ENCODE measurements at regions not wholly inside any gene's neighbourhood (a gene's known extent, or its start where the extent isn't known, plus 50 kb on each side); places are given as distances from the start of the nearest gene placed in this dataset.

DNA sequence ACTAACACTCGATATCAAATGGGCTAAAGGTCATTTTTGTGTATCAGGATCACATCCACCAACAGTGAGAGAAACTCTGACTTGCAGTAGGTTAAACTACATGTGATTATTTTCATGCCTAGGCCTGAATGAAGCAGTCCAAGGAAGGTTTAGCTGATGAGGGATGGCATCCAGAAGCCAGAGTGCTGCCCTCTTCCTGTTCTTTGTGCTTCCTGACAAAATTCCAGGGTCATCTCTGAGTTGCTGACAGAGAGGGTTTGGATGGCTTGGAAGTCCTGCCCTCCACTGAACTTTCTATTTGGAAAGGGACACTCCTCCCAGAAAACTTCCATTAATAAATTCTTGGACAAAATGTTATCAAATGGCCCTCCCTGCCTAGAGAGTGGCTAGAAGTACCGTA, 728.3 kb upstream of the SLC10A2 start:
- DNase-seq (ENCODE audit: low read depth): no peak

DNA sequence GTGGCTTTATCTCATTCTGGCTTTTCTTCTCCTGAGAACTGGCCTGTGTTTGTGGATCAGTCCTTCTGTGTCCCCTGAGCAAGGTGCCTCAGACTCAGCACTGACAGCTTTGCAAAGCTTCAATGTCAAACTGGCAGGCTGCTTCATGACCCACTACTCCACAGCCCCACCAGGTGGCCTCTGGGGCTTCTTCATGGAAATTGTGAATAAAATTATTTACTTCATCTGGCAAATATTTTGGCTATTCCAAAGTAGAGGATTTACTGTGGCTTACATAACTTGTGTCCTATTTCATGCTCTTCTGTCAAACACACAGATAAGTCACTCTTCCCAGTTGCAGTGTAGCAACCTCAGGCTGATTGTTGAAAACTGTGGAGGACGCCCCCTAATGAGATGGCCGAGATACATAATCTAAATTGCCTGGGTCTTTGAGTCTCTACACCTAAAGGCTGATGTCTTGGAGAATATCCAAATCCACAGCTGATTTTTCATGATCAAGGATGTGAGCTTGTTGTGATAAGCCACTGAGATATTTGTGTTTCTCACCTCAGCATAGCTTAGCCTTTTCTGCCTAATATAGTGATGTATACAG, 721.9 kb upstream of the SLC10A2 start:
- DNase-seq (ENCODE audit: low read depth): no peak

DNA sequence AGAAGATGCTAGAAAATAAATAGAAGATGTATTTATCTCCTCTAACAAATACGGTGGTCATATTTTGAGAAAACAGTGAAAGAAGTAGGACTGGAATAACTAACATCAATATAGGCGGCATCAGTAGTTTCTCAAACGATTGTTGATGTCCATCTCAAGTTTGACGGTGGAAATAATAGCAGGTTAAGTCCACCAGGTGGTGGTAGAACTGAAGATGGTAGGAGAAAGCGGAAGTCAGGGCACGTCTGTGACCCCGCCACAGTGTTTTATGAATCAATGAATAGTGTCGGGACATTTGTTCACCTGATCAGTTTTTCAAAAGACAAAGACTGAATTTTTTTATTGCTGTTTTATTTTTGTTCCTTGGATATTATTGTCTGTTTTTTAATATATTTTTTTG, 706.4 kb upstream of the SLC10A2 start:
- peak; percentile 5 for DNase-seq (ENCODE audit: low read depth)

DNA sequence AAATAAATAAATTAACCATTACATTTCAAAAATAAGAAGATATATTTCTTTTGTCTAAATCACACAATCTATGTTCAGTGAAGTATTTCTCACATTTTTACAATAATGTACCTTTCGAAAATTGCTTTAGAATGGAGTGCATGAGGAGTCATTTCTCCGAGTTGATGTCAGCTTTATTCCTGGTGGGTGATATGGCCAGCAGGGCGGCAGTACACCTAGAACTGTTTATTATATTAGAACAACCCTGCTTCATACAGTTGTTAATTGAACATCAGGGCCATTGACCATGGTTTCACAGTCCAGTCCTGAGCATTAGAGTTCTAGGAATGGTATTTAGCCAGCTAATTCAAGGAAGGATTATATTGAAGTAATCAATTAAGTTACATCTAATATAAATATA, 696.3 kb upstream of the SLC10A2 start:
- DNase-seq (ENCODE audit: low read depth): no peak

DNA sequence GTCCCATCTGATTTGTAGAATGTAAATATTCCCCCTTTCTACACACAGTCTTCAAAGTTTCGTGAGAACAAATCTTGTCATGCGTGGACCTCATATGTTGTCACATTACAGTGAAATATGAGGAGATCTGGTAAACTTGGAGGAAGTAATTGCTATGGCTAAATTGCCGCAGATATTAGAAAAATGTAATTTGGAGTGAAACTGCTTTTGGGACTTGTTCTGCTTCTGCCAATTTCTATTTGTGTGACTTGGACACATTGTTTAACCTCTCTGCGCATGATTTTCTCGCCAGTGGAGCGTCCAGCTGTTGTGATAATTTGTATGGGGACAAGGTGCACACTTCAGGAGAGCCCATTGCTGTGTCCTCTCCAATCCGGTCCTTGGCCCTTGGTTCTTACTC, 693.1 kb upstream of the SLC10A2 start:
- no peak for DNase-seq (ENCODE audit: low read depth)

DNA sequence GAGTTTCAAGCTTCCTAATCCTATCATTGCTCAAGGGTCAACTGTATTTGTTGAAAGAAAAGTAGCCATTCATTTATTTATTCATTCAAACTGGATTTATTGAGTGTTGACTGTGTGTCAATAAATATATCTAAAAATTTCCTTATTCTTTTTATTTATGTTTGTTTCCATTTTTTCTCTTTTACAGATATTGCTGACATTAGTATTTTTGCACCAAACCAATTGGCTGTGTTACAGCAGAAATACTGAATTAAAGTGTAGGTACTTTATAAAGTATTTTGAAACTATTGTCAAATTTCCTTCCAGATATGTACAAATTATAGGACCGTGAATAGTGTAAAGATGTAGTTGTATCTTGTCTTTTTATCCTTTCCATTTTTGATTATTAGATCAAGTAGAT, 692.0 kb upstream of the SLC10A2 start:
- no peak for DNase-seq (ENCODE audit: low read depth)

DNA sequence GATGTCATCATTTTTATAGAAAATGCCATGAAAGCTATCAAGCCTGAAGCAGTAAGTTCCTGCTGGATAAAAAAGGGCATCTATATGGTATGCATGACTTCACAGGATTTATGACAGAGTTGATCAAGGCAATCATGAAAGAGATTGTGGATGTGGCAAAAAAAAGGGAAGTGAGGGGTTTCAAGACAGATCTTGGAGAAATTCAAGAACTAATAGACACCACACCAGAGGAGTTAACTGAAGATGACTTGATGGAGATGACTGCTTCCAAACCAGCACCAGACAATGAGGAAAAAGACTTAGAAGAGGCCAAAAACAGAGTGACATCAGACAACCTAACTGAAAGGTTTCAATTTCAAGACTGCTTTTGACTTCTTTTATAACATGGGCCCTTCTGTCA, 691.1 kb upstream of the SLC10A2 start:
- DNase-seq (ENCODE audit: low read depth): no peak

DNA sequence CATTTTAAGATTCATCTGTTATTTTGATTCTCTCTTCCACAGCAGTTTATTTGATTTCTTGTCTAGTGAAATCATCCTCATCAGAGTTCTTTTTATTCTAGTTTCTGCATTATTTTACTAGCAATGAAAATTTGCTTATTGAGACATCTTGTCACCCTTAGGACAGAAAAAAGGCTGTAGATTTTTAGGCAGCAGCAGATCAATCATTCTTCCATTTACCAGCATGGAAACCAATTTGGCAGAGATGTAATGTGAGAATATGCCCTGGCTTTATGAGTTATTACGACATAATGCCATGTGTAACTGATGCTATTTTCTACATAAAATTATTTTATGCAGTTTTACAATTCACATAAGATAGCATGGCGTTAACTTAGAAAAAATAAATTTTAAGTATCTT, 688.6 kb upstream of the SLC10A2 start:
- no peak for DNase-seq (ENCODE audit: low read depth)

DNA sequence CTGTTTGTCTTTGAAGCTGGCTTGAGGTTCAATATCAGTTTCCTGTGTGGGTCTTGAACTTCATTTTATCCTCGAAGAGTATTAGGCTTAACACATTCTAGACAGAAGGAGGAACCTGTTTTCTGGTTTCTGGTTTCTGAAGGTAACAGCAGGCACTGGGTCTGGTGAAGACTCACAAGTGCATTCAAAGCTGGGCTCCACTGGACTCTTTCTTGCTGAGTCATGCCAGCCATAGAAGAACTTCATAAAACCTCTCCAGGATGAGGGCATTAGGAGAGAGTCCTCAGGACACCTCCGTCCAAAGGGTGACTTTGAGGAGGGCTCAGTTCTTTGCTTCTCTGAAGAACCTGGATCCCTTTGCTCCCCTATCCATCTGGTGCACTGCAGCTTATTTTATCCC, 668.6 kb upstream of the SLC10A2 start:
- no peak for DNase-seq (ENCODE audit: low read depth)

DNA sequence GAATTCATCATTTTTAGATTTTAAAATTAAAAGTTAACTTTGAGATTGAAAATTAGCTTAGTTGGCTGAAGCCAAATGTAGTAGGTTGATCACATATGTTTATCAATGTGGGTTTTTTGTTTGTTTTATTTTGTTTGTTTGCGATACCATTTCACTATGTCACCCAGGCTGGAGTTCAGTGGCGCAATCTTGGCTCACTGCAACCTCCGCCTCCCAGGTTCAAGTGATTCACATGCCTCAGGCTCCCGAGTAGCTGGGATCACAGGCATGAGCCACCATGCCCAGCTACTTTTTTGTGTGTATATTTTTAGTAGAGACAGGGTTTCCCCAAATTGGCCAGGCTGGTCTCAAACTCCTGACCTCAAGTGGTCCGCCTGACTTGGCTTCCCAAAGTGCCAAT, 665.7 kb upstream of the SLC10A2 start:
- peak; percentile 1 for DNase-seq (ENCODE audit: low read depth)

DNA sequence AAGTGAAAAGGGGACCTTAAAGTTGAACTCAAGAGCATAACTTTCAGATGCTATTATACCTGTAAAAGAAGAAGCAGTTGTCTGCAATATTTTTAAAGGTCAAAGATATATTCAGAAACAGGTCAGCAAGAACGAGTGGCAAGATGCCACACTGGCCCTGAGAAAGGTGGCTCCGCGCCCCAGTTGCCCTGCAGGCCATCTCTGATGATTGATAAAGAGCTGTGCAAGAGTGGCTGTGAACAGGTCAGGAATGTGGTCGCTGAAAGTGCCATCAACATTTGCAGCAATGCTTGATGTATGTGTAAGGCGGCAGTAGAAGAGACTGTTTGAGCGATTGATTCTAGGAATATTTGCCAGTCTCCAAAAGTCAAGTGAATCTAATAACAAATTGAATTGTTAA, 664.2 kb upstream of the SLC10A2 start:
- no peak for DNase-seq (ENCODE audit: low read depth)

DNA sequence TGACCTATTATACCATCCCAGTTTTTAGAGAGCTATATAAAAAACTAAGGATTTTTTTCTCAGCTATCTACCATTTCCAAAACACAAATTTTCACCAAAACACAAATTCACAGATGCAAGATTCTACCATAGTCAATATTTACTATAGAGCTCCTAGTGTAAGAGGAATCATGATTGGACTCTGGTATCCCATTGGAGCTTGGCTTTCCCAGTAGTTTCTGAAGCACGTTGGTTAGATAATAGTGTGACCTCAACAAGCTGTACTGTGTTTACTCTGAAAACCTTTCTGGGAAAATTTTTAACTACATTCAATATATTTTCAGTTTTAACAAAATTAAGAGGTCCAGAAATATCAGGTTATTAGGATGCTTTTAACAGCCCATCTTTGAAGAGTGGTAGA, 660.6 kb upstream of the SLC10A2 start:
- no peak for DNase-seq (ENCODE audit: low read depth)

DNA sequence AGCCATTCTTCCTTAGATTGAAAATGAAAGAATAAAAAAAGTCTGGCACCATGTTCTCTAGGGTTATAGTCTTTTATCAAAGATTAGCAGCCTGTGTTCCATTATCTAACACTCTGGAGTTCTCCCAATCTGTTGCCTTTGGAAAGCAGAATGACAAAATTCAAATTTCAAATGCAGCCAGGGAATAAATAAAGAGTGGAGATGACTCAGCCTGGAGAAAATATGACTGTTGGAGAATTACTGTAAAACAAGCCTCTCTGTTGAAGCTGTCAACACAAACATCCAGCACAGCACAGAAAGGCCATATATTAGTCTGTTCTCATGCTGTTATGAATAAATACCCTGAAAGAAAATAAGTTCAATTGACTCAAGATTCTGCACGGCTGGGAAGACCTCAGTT, 650.5 kb upstream of the SLC10A2 start:
- DNase-seq (ENCODE audit: low read depth): no peak

DNA sequence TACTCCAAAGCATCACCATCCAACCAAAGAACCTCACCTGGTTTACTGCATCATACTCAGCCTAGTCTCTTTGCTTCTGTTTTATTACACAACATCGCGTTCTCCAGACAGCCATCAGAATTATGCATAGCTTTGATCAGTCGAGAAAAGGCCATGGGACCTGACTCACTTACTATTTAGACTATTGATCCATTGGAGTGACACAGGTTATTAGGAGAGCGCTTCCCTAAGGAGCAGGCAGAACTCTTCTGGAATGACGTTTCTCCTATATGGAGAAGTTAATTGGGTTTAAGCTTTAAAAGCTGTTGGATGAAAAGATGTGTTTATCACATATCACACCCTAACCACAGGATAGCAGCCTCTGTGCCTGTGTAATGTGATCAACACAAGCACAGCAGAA, 649.1 kb upstream of the SLC10A2 start:
- DNase-seq (ENCODE audit: low read depth): no peak

DNA sequence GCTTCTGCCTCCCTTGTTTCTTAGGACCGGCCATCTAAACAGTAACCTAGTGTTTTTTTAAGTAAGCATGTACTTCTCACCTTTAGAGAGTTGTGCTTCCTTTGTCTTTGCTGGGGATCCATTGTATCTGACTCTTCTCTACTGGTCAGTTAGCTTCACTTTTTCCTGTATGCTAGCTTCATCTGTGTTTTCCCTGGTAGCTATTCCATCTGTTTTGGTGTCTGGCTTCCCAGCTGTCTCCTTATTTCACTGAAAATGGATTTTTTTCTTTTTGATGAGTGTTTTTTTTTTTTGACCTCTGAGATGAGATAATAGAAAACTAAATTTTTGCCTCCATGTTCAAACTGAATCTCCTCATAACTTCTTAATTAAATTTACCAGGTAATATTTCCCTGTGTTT, 637.0 kb upstream of the SLC10A2 start:
- DNase-seq (ENCODE audit: low read depth): no peak

DNA sequence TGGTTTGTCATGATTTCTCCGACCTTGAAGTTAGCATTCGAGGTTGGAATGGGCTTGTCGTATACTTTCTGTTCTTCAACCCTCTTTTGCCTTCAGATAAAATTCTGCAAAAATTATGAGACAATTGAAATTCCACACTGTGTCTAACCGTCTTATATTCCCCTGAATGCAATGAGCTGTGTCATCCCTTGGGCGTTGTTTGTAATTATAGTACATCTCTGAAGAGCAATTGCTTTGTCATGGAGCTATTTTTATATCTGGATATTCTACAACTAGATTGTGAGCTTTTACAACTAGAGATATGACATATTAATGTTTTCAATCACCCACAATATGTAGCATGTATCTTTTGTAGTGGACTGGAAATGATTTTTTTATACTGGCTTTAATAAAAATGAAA, 631.8 kb upstream of the SLC10A2 start:
- no peak for DNase-seq (ENCODE audit: low read depth)

DNA sequence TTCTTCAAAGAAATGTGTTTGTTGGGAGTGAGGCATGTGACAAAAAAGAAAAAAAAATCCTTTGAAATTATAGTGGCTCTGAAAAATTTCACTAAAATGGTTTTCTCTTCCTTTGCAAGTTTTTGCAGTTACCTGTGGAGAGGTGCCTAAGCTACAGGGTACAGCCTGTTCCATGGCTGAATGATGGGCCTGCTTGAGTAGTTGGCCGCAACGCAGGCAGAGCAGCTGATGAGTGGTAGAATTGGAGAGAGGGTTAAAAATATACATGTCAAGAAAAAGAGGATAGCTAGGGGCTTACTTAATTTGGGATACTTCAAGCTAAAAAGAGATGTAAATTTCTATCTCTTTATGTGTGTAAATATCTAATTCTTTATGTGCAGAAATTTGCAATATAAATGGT, 629.1 kb upstream of the SLC10A2 start:
- DNase-seq (ENCODE audit: low read depth): no peak

DNA sequence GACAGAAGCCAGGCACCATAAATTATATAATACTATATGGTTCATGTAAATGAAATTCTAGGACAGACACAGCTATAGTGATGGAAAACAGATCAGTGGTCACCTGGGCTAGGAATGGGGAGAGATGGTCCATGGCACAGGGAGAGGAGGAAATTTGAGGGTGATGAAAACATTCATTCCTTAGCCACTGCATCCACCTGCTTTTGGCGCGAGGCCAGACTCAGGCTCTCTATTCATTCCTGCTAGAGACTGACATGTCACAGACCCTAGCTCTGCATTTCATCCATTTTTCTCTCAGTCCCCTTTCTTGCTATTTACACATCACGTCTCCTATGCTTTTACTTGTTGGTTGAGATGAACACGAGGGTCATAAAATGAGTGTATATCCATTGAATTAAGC, 628.3 kb upstream of the SLC10A2 start:
- DNase-seq (ENCODE audit: low read depth): no peak

DNA sequence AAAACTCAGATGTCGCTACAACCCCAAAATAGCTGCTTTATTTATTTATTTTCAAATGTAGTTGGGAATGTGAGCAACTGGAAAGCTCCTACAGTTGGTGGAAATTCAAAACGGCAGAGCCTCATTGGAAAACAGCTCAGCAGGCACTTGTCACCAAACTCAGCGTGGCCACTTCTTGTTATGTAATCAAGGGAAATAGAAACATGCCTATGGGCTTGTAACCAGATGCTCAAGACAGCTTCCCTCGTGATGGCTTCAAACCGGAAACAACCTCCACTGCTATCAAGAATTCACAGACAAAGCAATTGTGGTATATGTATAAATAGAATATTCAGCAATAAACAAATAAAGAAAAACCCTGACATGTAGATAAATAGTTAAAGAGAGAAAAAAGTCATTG, 627.8 kb upstream of the SLC10A2 start:
- no peak for DNase-seq (ENCODE audit: low read depth)

DNA sequence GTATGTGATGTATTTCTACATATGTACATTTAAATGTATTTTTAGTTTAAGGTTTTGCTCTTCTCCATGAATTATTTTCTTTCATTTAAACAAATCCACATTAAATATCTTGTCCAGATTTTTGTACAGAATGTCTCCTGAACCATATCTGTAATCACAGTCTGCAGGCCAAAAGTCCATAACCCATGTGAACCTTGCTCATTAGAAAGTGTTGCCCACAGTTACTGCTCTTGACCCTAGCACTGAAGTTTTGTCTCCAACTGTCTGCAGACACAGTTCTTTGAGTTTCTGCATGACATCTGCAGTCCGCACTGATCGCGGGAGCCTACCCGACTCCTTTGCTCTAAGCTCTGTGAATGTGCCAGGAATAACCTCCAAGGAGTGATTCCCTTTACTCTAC, 626.2 kb upstream of the SLC10A2 start:
- no peak for DNase-seq (ENCODE audit: low read depth)

DNA sequence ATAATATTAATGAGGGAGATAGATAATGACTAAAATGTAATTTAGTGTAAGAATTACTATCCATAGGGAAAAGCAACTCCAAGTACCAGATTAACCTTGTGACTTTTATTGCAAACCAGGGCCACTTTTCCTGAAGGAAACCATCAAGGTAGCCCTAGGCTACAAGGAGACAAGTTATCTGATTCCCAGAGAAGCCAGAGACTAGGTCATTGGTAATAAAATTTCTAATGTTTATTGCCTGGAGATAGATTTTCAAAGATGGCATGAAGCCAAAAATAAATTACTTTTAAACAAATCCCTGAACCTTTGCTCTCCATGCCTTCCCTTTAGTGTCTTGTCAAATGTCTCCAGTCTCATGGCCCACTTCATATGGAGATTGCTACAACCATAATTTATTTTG, 610.1 kb upstream of the SLC10A2 start:
- no peak for DNase-seq (ENCODE audit: low read depth)

DNA sequence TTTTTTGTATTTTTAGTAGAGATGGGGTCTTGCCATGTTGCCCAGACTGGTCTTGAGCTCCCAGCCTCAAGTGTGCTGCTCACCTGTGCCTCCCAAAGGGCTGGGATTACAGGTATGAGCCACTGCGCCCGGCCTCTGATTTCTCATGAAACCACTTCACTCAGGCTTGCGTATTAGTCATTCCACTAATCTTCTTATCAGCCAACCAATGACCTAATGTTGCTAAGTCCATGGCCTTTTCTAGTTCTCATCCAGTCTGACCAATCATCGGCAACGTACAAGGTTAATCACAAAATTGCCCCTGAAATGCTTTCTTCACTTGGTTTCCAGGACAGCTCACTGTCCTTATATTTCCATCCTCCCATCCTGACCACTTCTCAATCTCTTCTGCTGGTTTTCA, 605.3 kb upstream of the SLC10A2 start:
- no peak for DNase-seq (ENCODE audit: low read depth)

DNA sequence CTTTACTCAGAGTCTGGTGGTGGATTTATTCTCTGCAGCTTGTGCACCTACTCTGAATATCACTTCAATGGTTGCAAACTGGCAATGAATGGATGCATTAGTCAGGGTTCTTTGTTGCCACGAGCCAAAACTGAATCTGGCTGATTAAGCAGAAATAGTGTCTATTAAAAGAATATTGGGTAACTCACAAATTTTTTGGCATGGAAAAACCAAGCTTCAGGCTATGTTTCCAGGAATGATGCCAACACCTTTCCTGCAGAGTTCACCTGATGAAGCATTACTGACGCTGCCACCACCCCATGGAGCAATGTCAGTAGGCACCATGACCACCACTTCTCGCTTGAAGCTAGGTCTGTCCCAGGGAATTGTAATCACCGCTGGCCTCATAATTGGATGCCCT, 597.8 kb upstream of the SLC10A2 start:
- DNase-seq (ENCODE audit: low read depth): no peak

DNA sequence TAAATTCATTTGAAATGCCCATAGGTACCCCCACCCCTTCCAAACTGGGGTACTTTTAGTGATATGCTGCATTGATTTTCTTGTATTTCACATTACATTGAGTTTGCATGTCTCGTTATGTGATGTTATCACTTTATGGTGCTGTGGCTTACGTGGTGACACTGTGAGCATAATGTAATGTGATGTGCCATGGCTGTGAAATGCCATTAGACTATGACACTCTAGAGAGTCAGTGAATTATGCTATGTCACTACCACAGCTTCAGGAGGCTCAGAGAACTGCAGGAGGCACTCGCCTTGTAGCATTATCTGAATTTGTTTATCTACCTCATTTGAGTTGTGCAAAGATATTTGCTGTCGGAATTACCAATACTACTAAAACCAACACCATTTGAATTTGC, 590.1 kb upstream of the SLC10A2 start:
- DNase-seq (ENCODE audit: low read depth): no peak

DNA sequence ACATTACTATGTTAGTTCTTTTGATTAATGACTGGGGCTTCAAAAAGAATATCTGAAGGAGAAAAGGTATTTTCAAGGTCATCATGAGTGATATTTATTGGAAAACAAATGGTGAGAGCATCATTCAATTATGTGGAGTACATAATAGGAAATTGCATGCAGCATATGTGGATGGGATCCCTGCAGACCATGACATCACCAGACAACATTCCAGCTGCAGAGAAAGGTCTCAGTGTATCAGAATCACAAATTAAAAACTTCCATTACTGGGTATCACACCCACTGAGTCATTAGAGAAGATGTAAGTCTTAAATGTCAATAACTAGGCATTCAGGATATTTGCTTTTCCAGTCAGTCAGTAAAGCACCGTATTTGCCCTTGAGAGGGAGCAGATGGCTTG, 574.4 kb upstream of the SLC10A2 start:
- peak; percentile 0 for DNase-seq (ENCODE audit: low read depth)

Data from ELR (cell line).